Neural progenitor cell (in vitro differentiated cells): ENCODE measurements at regions not wholly inside any gene's neighbourhood (a gene's known extent, or its start where the extent isn't known, plus 50 kb on each side); places are given as distances from the start of the nearest gene placed in this dataset.

Experiments
- EZH2 ChIP-seq: fragments of 200-600 bp; sonication (generic); IDR thresholded peaks from 2 replicates; pipeline ENCODE4 v1.6.1; 2017; ENCODE audit warnings: antibody characterized with exemption, mild to moderate bottlenecking, moderate library complexity
- EZH2phosphoT487 ChIP-seq: fragments of 200-600 bp; sonication (generic); IDR thresholded peaks from 2 replicates; pipeline ENCODE4 v1.6.1; 2017; ENCODE audit warnings: antibody characterized with exemption
- TF ChIP-seq, protein P1 (sequence below): fragments of 200-600 bp; sonication (generic); IDR thresholded peaks from 2 replicates; pipeline ENCODE4 v1.5.1; 2017; ENCODE audit warnings: antibody characterized with exemption, mild to moderate bottlenecking

- no peak for TF ChIP-seq EZH2phosphoT487
- TF ChIP-seq, protein P1, sequence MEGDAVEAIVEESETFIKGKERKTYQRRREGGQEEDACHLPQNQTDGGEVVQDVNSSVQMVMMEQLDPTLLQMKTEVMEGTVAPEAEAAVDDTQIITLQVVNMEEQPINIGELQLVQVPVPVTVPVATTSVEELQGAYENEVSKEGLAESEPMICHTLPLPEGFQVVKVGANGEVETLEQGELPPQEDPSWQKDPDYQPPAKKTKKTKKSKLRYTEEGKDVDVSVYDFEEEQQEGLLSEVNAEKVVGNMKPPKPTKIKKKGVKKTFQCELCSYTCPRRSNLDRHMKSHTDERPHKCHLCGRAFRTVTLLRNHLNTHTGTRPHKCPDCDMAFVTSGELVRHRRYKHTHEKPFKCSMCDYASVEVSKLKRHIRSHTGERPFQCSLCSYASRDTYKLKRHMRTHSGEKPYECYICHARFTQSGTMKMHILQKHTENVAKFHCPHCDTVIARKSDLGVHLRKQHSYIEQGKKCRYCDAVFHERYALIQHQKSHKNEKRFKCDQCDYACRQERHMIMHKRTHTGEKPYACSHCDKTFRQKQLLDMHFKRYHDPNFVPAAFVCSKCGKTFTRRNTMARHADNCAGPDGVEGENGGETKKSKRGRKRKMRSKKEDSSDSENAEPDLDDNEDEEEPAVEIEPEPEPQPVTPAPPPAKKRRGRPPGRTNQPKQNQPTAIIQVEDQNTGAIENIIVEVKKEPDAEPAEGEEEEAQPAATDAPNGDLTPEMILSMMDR, result no peak
- no peak for TF ChIP-seq EZH2
These were observed 143.1 kb downstream of the OTUD1 start for GRCh38 chr10:23581906-23582450.
